SK-N-MC (cell line): ENCODE measurements at regions not wholly inside any gene's neighbourhood (a gene's known extent, or its start where the extent isn't known, plus 50 kb on each side); places are given as distances from the start of the nearest gene placed in this dataset.

Source experiments
- EZH2 ChIP-seq: fragments of 200-600 bp; sonication (generic); IDR thresholded peaks from one replicate; pipeline ENCODE4 v1.6.1; 2017; ENCODE audit warnings: antibody characterized with exemption
- POLR2AphosphoS5 ChIP-seq: IDR thresholded peaks from 2 replicates; pipeline ENCODE4 v1.6.1; 2012; ENCODE audit warnings: mild to moderate bottlenecking, low read depth, low read length, borderline replicate concordance

GRCh38 chr4:171256223-171256622 lies 557.0 kb upstream of the GALNTL6 start:
- TF ChIP-seq EZH2 (no peak), POLR2AphosphoS5 (no peak)
